ENCODE measurements at regions not wholly inside any gene's neighbourhood (a gene's known extent, or its start where the extent isn't known, plus 50 kb on each side); places are given as distances from the start of the nearest gene placed in this dataset.
"Not testable (repeated sequence)": the region's sequence is repeated elsewhere in the genome, so short reads cannot be mapped to it uniquely, and the experiment has no call there.

DNA sequence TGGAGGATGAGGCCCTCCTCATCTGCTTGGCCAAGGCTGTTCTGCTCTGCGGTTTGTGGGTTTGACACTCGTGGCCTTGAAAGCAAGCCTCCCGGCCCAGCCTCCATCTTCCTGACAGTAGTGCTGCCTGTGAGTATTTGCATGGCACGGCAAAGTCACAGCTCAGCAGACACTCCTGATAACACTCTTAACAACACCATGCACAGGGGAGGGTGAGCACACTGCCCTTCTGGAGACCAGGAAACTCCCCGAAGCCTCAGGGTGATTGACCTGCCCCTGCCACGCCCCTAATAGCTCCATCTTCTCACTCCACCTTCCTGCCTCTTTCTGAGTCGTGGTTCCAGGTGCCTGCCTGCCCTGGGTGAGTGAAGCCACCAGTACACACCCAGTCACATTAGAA lies 5476.6 kb upstream of the TPTE start:
- not testable (repeated sequence) for H3K36me3 ChIP-seq (ENCODE audit: insufficient read depth, low read length); H3K27me3 ChIP-seq (ENCODE audit: insufficient read depth, low read length); H3K79me2 ChIP-seq (ENCODE audit: control insufficient read depth, insufficient read depth, low read length, unreplicated experiment); H3K27ac ChIP-seq (ENCODE audit: low read depth, low read length); H3K4me3 ChIP-seq (ENCODE audit: low read depth, low read length); H2AFZ ChIP-seq (ENCODE audit: low read length, unreplicated experiment); H3K4me1 ChIP-seq (ENCODE audit: control insufficient read depth, insufficient read depth, low read length, unreplicated experiment)

- not testable (repeated sequence) for H3K36me3 ChIP-seq (ENCODE audit: insufficient read depth, low read length); H3K27me3 ChIP-seq (ENCODE audit: insufficient read depth, low read length); H3K79me2 ChIP-seq (ENCODE audit: control insufficient read depth, insufficient read depth, low read length, unreplicated experiment); H3K4me1 ChIP-seq (ENCODE audit: control insufficient read depth, insufficient read depth, low read length, unreplicated experiment); H3K4me3 ChIP-seq (ENCODE audit: low read depth, low read length); H3K27ac ChIP-seq (ENCODE audit: low read depth, low read length); H2AFZ ChIP-seq (ENCODE audit: low read length, unreplicated experiment)
Observed at GRCh38 chr21:5051303-5052018, 5469.9 kb upstream of the TPTE start.

DNA sequence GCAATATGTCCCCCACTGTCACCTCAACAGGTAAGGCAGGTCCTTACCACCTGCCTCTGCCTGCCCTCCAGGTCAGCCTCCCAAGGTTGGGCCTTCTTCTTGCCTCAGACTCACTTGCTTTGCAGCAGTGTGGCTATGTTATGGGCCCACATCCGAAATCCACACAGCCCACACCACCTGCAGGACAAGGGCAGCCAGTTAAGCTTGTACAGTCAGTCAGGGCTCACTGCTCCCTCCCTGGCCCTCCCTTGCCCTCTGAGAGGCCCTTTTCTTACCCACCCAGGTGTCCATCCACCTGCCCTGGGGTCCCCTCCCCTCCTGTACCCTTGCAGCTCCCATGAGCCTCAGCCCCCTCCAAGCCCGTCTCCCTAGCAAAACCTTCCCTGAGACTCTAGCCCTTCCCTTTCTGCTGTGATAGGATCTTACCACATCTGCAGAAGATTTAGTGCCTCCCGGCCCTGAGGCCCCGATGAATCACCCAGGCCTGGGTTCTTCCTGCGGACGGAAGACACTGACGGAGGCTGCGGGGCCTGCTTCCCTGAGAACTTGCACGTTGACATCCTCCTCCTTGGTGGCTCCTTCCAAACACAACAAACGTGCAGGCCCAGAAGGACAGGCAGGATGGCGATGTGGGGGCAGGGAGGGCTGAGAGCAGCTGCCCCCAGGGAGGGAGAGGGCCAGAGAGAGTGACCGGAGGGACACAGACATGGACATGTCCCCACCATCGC lies 5466.2 kb upstream of the TPTE start:
- not testable (repeated sequence) for H3K27ac ChIP-seq (ENCODE audit: low read depth, low read length); H3K36me3 ChIP-seq (ENCODE audit: insufficient read depth, low read length); H3K4me3 ChIP-seq (ENCODE audit: low read depth, low read length); H2AFZ ChIP-seq (ENCODE audit: low read length, unreplicated experiment); H3K79me2 ChIP-seq (ENCODE audit: control insufficient read depth, insufficient read depth, low read length, unreplicated experiment); H3K27me3 ChIP-seq (ENCODE audit: insufficient read depth, low read length); H3K4me1 ChIP-seq (ENCODE audit: control insufficient read depth, insufficient read depth, low read length, unreplicated experiment)

- not testable (repeated sequence) for H3K36me3 ChIP-seq (ENCODE audit: insufficient read depth, low read length); H3K4me3 ChIP-seq (ENCODE audit: low read depth, low read length); H2AFZ ChIP-seq (ENCODE audit: low read length, unreplicated experiment); H3K27ac ChIP-seq (ENCODE audit: low read depth, low read length); H3K27me3 ChIP-seq (ENCODE audit: insufficient read depth, low read length); H3K4me1 ChIP-seq (ENCODE audit: control insufficient read depth, insufficient read depth, low read length, unreplicated experiment); H3K79me2 ChIP-seq (ENCODE audit: control insufficient read depth, insufficient read depth, low read length, unreplicated experiment)
Observed at GRCh38 chr21:5055996-5056962, 5465.1 kb upstream of the TPTE start.

GRCh38 chr21:5057077-5057476 lies 5464.3 kb upstream of the TPTE start:
- not testable (repeated sequence) for H3K4me3 ChIP-seq (ENCODE audit: low read depth, low read length); H3K36me3 ChIP-seq (ENCODE audit: insufficient read depth, low read length); H3K4me1 ChIP-seq (ENCODE audit: control insufficient read depth, insufficient read depth, low read length, unreplicated experiment); H3K27ac ChIP-seq (ENCODE audit: low read depth, low read length); H2AFZ ChIP-seq (ENCODE audit: low read length, unreplicated experiment); H3K27me3 ChIP-seq (ENCODE audit: insufficient read depth, low read length); H3K79me2 ChIP-seq (ENCODE audit: control insufficient read depth, insufficient read depth, low read length, unreplicated experiment)

- not testable (repeated sequence) for H3K36me3 ChIP-seq (ENCODE audit: insufficient read depth, low read length); H3K27me3 ChIP-seq (ENCODE audit: insufficient read depth, low read length)
Observed at GRCh38 chr21:5060364-5061083, 5460.9 kb upstream of the TPTE start.

GRCh38 chr21:5064581-5065142 lies 5456.7 kb upstream of the TPTE start:
- not testable (repeated sequence) for H3K79me2 ChIP-seq (ENCODE audit: control insufficient read depth, insufficient read depth, low read length, unreplicated experiment); H3K4me3 ChIP-seq (ENCODE audit: low read depth, low read length); H3K4me1 ChIP-seq (ENCODE audit: control insufficient read depth, insufficient read depth, low read length, unreplicated experiment); H3K27ac ChIP-seq (ENCODE audit: low read depth, low read length); H2AFZ ChIP-seq (ENCODE audit: low read length, unreplicated experiment); H3K36me3 ChIP-seq (ENCODE audit: insufficient read depth, low read length); H3K27me3 ChIP-seq (ENCODE audit: insufficient read depth, low read length)

More at GRCh38 chr21:5060364-5061083, 5460.9 kb upstream of the TPTE start:
- not testable (repeated sequence) for H3K27ac ChIP-seq (ENCODE audit: low read depth, low read length); H3K4me3 ChIP-seq (ENCODE audit: low read depth, low read length); H3K4me1 ChIP-seq (ENCODE audit: control insufficient read depth, insufficient read depth, low read length, unreplicated experiment); H3K79me2 ChIP-seq (ENCODE audit: control insufficient read depth, insufficient read depth, low read length, unreplicated experiment); H2AFZ ChIP-seq (ENCODE audit: low read length, unreplicated experiment)

GRCh38 chr21:5065240-5066211 lies 5455.9 kb upstream of the TPTE start:
- H3K27me3 ChIP-seq (ENCODE audit: insufficient read depth, low read length), result not testable (repeated sequence)

GRCh38 chr21:5066682-5067251 lies 5454.6 kb upstream of the TPTE start:
- H2AFZ ChIP-seq (ENCODE audit: low read length, unreplicated experiment); H3K79me2 ChIP-seq (ENCODE audit: control insufficient read depth, insufficient read depth, low read length, unreplicated experiment); H3K4me1 ChIP-seq (ENCODE audit: control insufficient read depth, insufficient read depth, low read length, unreplicated experiment); H3K27me3 ChIP-seq (ENCODE audit: insufficient read depth, low read length); H3K4me3 ChIP-seq (ENCODE audit: low read depth, low read length); H3K36me3 ChIP-seq (ENCODE audit: insufficient read depth, low read length); H3K27ac ChIP-seq (ENCODE audit: low read depth, low read length): not testable (repeated sequence)

More at GRCh38 chr21:5065240-5066211, 5455.9 kb upstream of the TPTE start:
- not testable (repeated sequence) for H3K4me1 ChIP-seq (ENCODE audit: control insufficient read depth, insufficient read depth, low read length, unreplicated experiment); H2AFZ ChIP-seq (ENCODE audit: low read length, unreplicated experiment); H3K36me3 ChIP-seq (ENCODE audit: insufficient read depth, low read length); H3K79me2 ChIP-seq (ENCODE audit: control insufficient read depth, insufficient read depth, low read length, unreplicated experiment); H3K27ac ChIP-seq (ENCODE audit: low read depth, low read length); H3K4me3 ChIP-seq (ENCODE audit: low read depth, low read length)
